GM12878 (cell line): ENCODE measurements at regions not wholly inside any gene's neighbourhood (a gene's known extent, or its start where the extent isn't known, plus 50 kb on each side); places are given as distances from the start of the nearest gene placed in this dataset.

Experiments used
- ATAC-seq: fragments of 200-7000 bp; cut with Tn5 transposase; 3 replicates; pipeline ENCODE4 v1.9.1; 2020; ENCODE audit warnings: mild to moderate bottlenecking, moderate library complexity
- BruUV-seq: library from RNA; stranded (reverse); fragments of 400-500 nt; replicated peaks from 2 replicates; lab custom pipeline; 2021; lab: Mats Ljungman, UMichigan
- CTCF ChIA-PET: fragments of 300-600 bp; sonication (Branson Sonifier 250); formaldehyde crosslinking; extraction: SDS; loops from one replicate; lab custom pipeline; 2021; ENCODE audit warnings: inconsistent platforms; lab: Yijun Ruan, JAX
- POLR2A ChIA-PET: fragments of 350-600 bp; formaldehyde crosslinking; extraction: SDS; loops from one replicate; lab custom pipeline; 2021; ENCODE audit warnings: inconsistent platforms; lab: Charles Lee
- RAD21 ChIA-PET: fragments of 300-600 bp; sonication (Branson Sonifier 250); formaldehyde crosslinking; loops from one replicate; lab custom pipeline; 2023; ENCODE audit warnings: antibody characterized with exemption; ENCODE audit not compliant: unreplicated experiment; lab: Charles Lee
- SMC1A ChIA-PET: fragments of 300-600 bp; sonication (Branson Sonifier 250); formaldehyde crosslinking; loops from one replicate; lab custom pipeline; 2023; ENCODE audit not compliant: unreplicated experiment, uncharacterized antibody; lab: Charles Lee
- DNase-seq: peaks from one replicate; pipeline ENCODE4 v3.0.0-alpha.2; 2011; ENCODE audit warnings: low read depth, low spot score
- FAIRE-seq: peaks from 3 replicates; lab custom pipeline; 2011; peaks lifted over from hg19 to GRCh38; lab: Jason Lieb, UNC
- H2AFZ ChIP-seq: 2 replicates; pipeline ENCODE4 v1.6.0; 2011; ENCODE audit warnings: low read depth, low read length, control low read depth; ENCODE audit not compliant: control insufficient read depth
- H3K27ac ChIP-seq: 2 replicates; pipeline ENCODE4 v1.5.1; 2011; ENCODE audit warnings: control low read depth; ENCODE audit not compliant: control insufficient read depth, insufficient read depth
- H3K27me3 ChIP-seq, 2 experiments: replicated peaks in 1 of 2; 2 replicates each; pipeline versions ENCODE4 v1.6.0 to v1.6.1; 2011; ENCODE audit warnings: low read length in 1 of 2; ENCODE audit not compliant: control insufficient read depth in 2 of 2, insufficient read depth in 2 of 2
- H3K36me3 ChIP-seq, 2 experiments: 2 replicates each; pipeline ENCODE4 v1.5.1; 2011; ENCODE audit warnings: low read length in 1 of 2; ENCODE audit not compliant: control insufficient read depth in 2 of 2, insufficient read depth in 2 of 2
- H3K4me1 ChIP-seq: 2 replicates; pipeline ENCODE4 v1.6.1; 2011; ENCODE audit warnings: mild to moderate bottlenecking, low read length, moderate library complexity, mixed read lengths; ENCODE audit not compliant: control insufficient read depth, insufficient read depth
- H3K4me2 ChIP-seq: 2 replicates; pipeline ENCODE4 v1.6.0; 2011; ENCODE audit warnings: control low read depth; ENCODE audit not compliant: control insufficient read depth, insufficient read depth
- H3K4me3 ChIP-seq: fragments of 200-600 bp; sonication (generic); 2 replicates; pipeline ENCODE4 v1.5.1; 2016
- H3K79me2 ChIP-seq: 2 replicates; pipeline ENCODE4 v1.6.0; 2011; ENCODE audit warnings: low read length; ENCODE audit not compliant: control insufficient read depth, insufficient read depth
- H3K9ac ChIP-seq: 2 replicates; pipeline ENCODE4 v1.8.0; 2011; ENCODE audit warnings: low read length, control low read depth, mixed read lengths; ENCODE audit not compliant: control insufficient read depth, insufficient read depth
- H3K9me3 ChIP-seq: replicated peaks from 3 replicates; pipeline ENCODE4 v1.5.1; 2011; ENCODE audit warnings: mild to moderate bottlenecking, low read length; ENCODE audit not compliant: control insufficient read depth, insufficient read depth
- H4K20me1 ChIP-seq: 2 replicates; pipeline ENCODE4 v1.6.0; 2011; ENCODE audit not compliant: control insufficient read depth, insufficient read depth
- CEBPB ChIP-seq, 2 experiments: fragments of 150-350 bp in 1 of 2; IDR thresholded peaks; 2 replicates each; pipeline ENCODE4 v1.6.1; 2012 to 2014; ENCODE audit warnings: low read depth in 2 of 2, low read length in 2 of 2, borderline replicate concordance in 1 of 2, inconsistent platforms in 1 of 2
- ETV6 ChIP-seq, 2 experiments: fragments of 450-650 bp in 1 of 2; IDR thresholded peaks in 1 of 2; conservative IDR thresholded peaks in 1 of 2; 2 replicates each; pipeline ENCODE4 v1.6.1; 2014; ENCODE audit warnings: antibody characterized with exemption in 1 of 2, borderline replicate concordance in 1 of 2, low read depth in 1 of 2, mild to moderate bottlenecking in 1 of 2, moderate library complexity in 1 of 2
- GABPA ChIP-seq: IDR thresholded peaks from 2 replicates; pipeline ENCODE4 v1.6.1; 2014; ENCODE audit warnings: antibody characterized with exemption, low read depth, mild to moderate bottlenecking, inconsistent platforms
- HDGF ChIP-seq: fragments of 450-650 bp; IDR thresholded peaks from 2 replicates; pipeline ENCODE4 v1.6.1; 2016; ENCODE audit warnings: antibody characterized with exemption
- IRF3 ChIP-seq: fragments of 450-650 bp; IDR thresholded peaks from 2 replicates; pipeline ENCODE4 v1.6.1; 2014; ENCODE audit warnings: mild to moderate bottlenecking
- JUNB ChIP-seq: IDR thresholded peaks from 2 replicates; pipeline ENCODE4 v1.6.1; 2016; ENCODE audit warnings: antibody characterized with exemption, mild to moderate bottlenecking
- POLR2A ChIP-seq: IDR thresholded peaks from 2 replicates; pipeline ENCODE4 v1.6.1; 2011; ENCODE audit warnings: low read depth, mild to moderate bottlenecking, low read length
- WGBS: methylation state at CpG from one replicate; pipeline ENCODE4 v1.1.6; 2016; ENCODE audit warnings: low lambda C conversion rate; ENCODE audit not compliant: insufficient replicate concordance, insufficient coverage; ENCODE audit errors: missing lambda C conversion rate; 5-methylcytosine and 5-hydroxymethylcytosine counted together
- in situ Hi-C: fragments of 300-500 bp; cut with MboI; formaldehyde crosslinking; loops from 9 replicates; pipeline ENCODE4 v1.14.3; 2018; ENCODE audit warnings: mixed read lengths
- intact Hi-C: fragments of 100-400 bp; cut with micrococcal nuclease; formaldehyde crosslinking; loops from one replicate; pipeline ENCODE4 v1.14.2; 2022; ENCODE audit not compliant: unreplicated experiment
- TF ChIP-seq, protein P1 (sequence below): fragments of 150-350 bp; IDR thresholded peaks from 2 replicates; pipeline ENCODE4 v1.6.1; 2016; ENCODE audit warnings: low read depth, low read length

GRCh38 chr13:76820759-76821158 is 65.4 kb downstream of the KCTD12 start:
- Histone ChIP-seq H3K4me1 (no peaks in the 10 kb centered on the region), H3K9me3 (no peaks in the 10 kb centered on the region), H2AFZ (no peak overlapping the region), H3K4me2 (no peak overlapping the region), H3K4me3 (no peak overlapping the region), H3K27ac (no peak overlapping the region), H4K20me1 (no peaks in the 10 kb centered on the region), H3K9ac (no peak overlapping the region), H3K27me3 (no peaks in the 10 kb centered on the region), H3K36me3 (no peaks in the 10 kb centered on the region), H3K79me2 (no peaks in the 10 kb centered on the region)
- no peak for DNase-seq
- no peak for ATAC-seq
- no peak for FAIRE-seq
- ChIA-PET CTCF (no interaction called here), POLR2A (no interaction called here), SMC1A (no interaction called here), RAD21 (no interaction called here)
- intact Hi-C loops: no loop called here
- in situ Hi-C loops: no loop called here
- TF ChIP-seq POLR2A: no peak
- TF ChIP-seq JUNB: no peak
- TF ChIP-seq HDGF: no peak
- TF ChIP-seq, protein P1, sequence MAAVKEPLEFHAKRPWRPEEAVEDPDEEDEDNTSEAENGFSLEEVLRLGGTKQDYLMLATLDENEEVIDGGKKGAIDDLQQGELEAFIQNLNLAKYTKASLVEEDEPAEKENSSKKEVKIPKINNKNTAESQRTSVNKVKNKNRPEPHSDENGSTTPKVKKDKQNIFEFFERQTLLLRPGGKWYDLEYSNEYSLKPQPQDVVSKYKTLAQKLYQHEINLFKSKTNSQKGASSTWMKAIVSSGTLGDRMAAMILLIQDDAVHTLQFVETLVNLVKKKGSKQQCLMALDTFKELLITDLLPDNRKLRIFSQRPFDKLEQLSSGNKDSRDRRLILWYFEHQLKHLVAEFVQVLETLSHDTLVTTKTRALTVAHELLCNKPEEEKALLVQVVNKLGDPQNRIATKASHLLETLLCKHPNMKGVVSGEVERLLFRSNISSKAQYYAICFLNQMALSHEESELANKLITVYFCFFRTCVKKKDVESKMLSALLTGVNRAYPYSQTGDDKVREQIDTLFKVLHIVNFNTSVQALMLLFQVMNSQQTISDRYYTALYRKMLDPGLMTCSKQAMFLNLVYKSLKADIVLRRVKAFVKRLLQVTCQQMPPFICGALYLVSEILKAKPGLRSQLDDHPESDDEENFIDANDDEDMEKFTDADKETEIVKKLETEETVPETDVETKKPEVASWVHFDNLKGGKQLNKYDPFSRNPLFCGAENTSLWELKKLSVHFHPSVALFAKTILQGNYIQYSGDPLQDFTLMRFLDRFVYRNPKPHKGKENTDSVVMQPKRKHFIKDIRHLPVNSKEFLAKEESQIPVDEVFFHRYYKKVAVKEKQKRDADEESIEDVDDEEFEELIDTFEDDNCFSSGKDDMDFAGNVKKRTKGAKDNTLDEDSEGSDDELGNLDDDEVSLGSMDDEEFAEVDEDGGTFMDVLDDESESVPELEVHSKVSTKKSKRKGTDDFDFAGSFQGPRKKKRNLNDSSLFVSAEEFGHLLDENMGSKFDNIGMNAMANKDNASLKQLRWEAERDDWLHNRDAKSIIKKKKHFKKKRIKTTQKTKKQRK: no peak
- no TSS peak for BruUV-seq
- WGBS: 88% methylated on average over 4 of the region's 4 CpGs

DNA sequence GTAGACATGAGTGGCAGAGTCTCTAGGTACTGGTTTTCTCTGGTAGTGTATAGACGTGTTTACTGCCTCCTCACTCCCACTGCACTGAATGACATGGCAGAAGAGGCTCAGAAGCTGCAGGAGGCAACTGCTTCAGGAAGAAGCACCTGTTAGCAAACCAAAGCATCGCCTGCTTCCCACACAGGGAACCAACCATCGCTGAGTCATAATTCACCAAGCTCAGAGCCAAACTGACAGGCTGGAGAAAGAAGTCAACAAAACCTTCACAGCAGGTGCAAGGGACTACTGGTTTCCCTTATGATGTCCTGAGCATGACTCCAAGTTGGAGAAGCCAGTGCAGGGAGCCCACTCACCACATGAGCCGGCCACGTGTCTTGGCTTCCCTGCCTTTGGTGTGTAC is 69.8 kb downstream of the KCTD12 start:
- in situ Hi-C loops: no loop called here
- intact Hi-C loops: no loop called here
- POLR2A ChIA-PET: no interaction called here
- Histone ChIP-seq H3K9me3 (no peaks in the 10 kb centered on the region), H3K27me3 (no peaks in the 10 kb centered on the region), H3K27ac (no peak overlapping the region), H2AFZ (no peak overlapping the region), H3K79me2 (no peaks in the 10 kb centered on the region), H4K20me1 (no peaks in the 10 kb centered on the region), H3K9ac (no peak overlapping the region), H3K4me2 (no peak overlapping the region), H3K4me1 (no peaks in the 10 kb centered on the region), H3K4me3 (no peak overlapping the region), H3K36me3 (no peaks in the 10 kb centered on the region)
- 37% methylated on average over 5 of the region's 5 CpGs for WGBS
- SMC1A ChIA-PET: no interaction called here
- BruUV-seq: no TSS peak
- TF ChIP-seq ETV6 (conservative IDR thresholded peaks at IDR 0.05 in 1 of 2, IDR thresholded peaks at IDR 0.05 in 1 of 2; ENCODE audit: borderline replicate concordance in 1 of 2, low read depth in 1 of 2): no peak
- no peak for TF ChIP-seq GABPA
- no peak for TF ChIP-seq IRF3
- TF ChIP-seq CEBPB (IDR thresholded peaks at IDR 0.05; ENCODE audit: borderline replicate concordance in 1 of 2, low read depth in 2 of 2, low read length in 2 of 2): no peak
- FAIRE-seq: no peak
- ATAC-seq: no peak
- RAD21 ChIA-PET: no interaction called here
- DNase-seq: no peak
- CTCF ChIA-PET: interaction anchor here (1.2 to 1.5 kb wide), 2 partner anchors 82 to 164 kb away, joined by 4 read pairs; no protein-coding TSS in a partner anchor
